NCI-H1092 (cell line): ENCODE measurements at regions not wholly inside any gene's neighbourhood (a gene's known extent, or its start where the extent isn't known, plus 50 kb on each side); places are given as distances from the start of the nearest gene placed in this dataset.
"Not testable (repeated sequence)": the region's sequence is repeated elsewhere in the genome, so short reads cannot be mapped to it uniquely, and the experiment has no call there.

Experiments used
- DNase-seq: peaks from one replicate; lab custom pipeline; 2025; lab: John Stamatoyannopoulos, UW

GRCh38 chr3:181265750-181266333, 276.3 kb upstream of the DNAJC19 start:
- no peak for DNase-seq

DNA sequence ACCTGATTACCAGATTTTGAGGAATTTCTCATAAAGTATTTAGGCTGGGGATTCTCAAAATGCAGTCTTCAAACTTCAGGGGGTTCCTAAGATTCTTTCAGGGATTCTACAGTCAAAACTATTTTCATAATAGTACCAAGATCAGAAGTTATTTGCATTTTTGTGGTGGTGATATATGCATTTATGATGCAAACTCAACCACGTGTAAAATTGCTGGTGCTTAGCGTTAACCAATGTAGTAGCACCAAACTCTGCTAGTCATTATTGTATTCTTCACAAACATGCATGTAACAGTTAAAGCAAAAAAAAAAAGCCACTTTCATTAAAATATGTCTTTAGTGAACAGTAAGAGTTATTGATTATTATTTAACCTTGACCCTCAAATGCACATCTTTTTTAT, 274.9 kb upstream of the DNAJC19 start:
- no peak for DNase-seq

DNA sequence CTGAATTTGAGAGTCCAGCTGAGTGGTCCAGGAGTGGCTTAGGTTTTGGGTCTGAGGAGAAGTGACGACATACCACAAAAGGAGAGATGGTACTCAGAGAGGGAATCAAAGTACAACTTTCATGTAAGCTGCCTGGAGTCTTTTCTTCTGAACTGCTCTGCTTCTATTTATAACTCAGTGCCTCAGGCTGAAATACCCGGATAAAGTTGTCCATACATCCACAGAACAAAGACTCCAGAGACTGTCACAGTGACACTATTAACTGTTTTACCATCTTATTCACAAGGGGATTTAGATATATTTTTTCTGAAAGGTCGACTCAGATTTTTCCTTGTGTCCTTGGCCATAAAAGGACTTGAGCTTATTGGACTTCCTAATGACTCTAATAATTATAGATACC, 264.3 kb upstream of the DNAJC19 start:
- DNase-seq = no peak

DNA sequence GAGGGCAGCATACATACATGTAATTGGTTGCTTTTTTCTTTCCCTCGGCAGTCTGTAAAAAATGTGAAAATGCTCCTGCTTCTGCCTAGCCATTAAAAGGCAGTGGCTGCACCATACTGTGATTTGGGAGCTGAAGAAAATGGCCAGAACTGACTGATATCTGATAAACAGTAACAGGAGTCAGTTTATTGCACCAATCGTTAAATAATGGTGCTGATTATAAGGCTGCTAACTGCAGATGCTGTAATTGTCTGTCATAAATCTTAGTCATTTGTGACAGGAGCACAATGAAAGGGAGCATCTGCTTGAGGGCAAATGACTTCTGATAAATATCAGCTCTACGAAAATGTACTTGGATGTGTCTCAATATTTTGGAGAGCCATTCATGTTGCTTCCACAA, 263.1 kb upstream of the DNAJC19 start:
- peak; percentile 24 for DNase-seq

GRCh38 chr3:181250714-181251113, 261.2 kb upstream of the DNAJC19 start:
- DNase-seq = no peak

DNA sequence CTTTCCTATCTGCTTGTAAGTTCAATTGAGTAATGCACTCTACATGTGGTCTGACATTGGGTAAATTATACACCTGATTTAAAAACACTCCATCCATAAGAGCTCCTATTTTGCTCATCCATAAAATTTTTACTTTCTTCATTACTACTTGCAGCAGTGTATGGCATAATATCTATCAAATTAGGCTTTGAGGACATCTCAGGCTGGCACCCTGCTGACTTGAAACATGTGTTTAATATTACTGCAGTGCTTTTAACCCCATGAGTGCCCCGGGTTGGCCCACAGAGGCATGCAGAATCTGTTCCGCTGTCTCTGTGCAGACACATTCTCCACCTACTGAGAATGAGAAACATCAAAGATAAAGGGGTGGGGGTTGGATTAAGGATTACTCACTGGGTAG, 249.9 kb upstream of the DNAJC19 start:
- DNase-seq = no peak

- no peak for DNase-seq
Observed at GRCh38 chr3:181230258-181230657, 240.7 kb upstream of the DNAJC19 start.

- no peak for DNase-seq
Observed at GRCh38 chr3:181213347-181213746, 223.8 kb upstream of the DNAJC19 start.

- DNase-seq = no peak
Observed at GRCh38 chr3:181212271-181212670, 222.7 kb upstream of the DNAJC19 start.

- no peak for DNase-seq
Observed at GRCh38 chr3:181210275-181210674, 220.7 kb upstream of the DNAJC19 start.

- no peak for DNase-seq
Observed at GRCh38 chr3:181189556-181189955, 200.0 kb upstream of the DNAJC19 start.

- no peak for DNase-seq
Observed at GRCh38 chr3:181183764-181184163, 194.2 kb upstream of the DNAJC19 start.

GRCh38 chr3:181183057-181183456, 193.5 kb upstream of the DNAJC19 start:
- not testable (repeated sequence) for DNase-seq

- no peak for DNase-seq
Observed at GRCh38 chr3:181178991-181179390, 189.5 kb upstream of the DNAJC19 start.

GRCh38 chr3:181176601-181177000, 187.1 kb upstream of the DNAJC19 start:
- DNase-seq = no peak

GRCh38 chr3:181174676-181175233, 185.2 kb upstream of the DNAJC19 start:
- no peak for DNase-seq

GRCh38 chr3:181174022-181174421, 184.5 kb upstream of the DNAJC19 start:
- no peak for DNase-seq

GRCh38 chr3:181173227-181173626, 183.7 kb upstream of the DNAJC19 start:
- no peak for DNase-seq

DNA sequence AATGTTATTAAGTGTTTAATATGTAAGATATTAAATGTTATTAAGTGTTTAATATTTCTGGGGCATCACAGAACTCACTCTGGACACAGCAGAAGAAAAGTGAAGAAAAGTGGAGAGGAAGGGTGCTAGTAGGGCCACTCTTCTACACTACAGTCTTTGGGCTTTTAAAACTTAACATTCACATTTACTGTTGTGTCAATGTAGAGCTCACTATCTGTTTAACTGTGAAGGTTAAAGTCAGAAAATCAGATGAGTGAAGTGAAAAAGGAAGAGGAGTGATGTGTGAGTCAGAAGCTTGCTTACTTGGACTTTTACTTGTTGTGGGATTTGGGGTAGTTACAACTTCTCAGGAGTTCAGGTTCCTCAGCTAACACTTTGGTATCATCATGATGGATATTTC, 145.3 kb upstream of the DNAJC19 start:
- DNase-seq = no peak

DNA sequence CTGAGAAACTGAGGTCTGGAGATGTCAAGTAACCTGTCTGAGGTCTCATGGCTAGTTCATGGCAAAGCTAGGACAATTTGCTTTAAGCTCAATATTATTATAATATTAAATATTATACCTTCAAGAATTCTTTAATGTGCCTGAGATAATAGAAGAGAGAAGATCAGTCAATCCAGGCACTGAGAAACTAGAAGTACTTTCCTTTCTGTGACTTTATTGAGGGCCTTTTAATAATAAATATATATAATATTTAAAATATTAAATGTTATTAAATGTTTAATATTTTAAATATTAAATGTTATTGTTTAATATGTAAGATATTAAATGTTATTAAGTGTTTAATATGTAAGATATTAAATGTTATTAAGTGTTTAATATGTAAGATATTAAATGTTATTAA, 144.3 kb upstream of the DNAJC19 start:
- DNase-seq = no peak

- DNase-seq = no peak
Observed at GRCh38 chr3:181105646-181106045, 116.1 kb upstream of the DNAJC19 start.

DNA sequence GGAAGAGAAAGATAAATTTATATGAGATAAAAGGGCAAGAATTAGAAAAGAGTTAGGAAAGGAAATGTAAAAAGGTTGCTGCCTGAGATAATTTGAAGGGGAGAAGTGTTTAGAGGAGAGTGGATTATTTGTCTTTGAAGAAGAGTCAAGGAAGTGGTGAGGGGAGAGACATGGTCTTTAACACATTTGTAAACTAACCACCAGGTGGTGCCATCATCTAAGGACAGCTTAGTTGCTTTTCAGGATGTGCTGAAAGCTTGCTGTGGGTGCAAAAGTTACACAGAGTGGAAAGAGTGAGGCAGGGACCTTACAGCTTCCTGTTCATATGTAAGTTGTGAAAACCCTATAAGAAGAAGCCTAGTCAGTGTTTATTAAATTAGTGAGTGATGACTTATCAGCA, 114.1 kb upstream of the DNAJC19 start:
- no peak for DNase-seq

- DNase-seq = no peak
Observed at GRCh38 chr3:181086011-181086410, 96.5 kb upstream of the DNAJC19 start.

DNA sequence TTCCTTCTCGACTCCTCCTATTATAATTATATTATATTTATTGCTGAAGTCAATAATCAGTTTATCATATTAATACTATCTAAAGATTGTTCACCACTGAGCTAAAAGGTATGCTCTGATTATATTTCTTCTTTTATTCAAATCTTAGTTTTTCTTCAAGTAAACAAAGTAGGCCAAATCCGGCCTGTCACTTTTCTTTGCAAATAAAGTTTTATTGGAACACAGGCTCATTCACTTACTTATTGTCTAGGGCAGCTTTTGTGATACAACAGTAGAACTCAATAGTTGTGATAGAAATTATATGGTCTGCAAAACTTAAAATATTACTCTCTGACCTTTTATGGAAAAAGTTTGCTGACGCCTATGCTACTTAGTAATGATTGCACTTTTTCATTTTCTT, 92.4 kb upstream of the DNAJC19 start:
- no peak for DNase-seq
